ENCODE measurements at regions not wholly inside any gene's neighbourhood (a gene's known extent, or its start where the extent isn't known, plus 50 kb on each side); places are given as distances from the start of the nearest gene placed in this dataset.

DNA sequence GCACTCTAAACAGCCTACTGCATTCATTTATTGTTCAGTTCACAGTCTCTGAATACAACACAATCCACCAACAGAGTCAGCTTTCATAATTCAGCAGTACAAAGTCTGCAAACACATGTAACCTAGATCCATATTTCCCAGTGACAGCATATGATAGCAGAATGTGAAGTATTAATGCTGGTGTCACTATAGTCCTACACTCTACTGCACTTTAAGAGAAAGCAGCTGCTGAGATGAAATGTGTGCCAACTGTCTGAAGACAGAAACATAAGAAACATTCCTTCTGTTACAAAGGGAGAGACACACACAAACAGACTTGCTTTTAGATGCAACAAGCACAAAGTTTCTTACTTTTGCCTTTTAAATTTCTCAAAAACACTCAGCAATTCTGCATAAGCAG, 441.8 kb downstream of the ZEB2 start:
- Histone ChIP-seq H3K4me2 (no peak overlapping the region), H3K27me3 (no peaks in the 10 kb centered on the region), H3K9me3 (ENCODE audit: low read depth) (no peaks in the 10 kb centered on the region), H3K4me3 (no peak overlapping the region), H4K20me1 (ENCODE audit: low read depth) (no peaks in the 10 kb centered on the region), H3K9ac (no peak overlapping the region), H3K27ac (no peak overlapping the region), H3F3A (ENCODE audit: low read depth) (no peaks in the 10 kb centered on the region), H3K36me3 (no peaks in the 10 kb centered on the region), H2AFZ (replicated peaks) (no peak overlapping the region), H3K79me2 (ENCODE audit: low read depth) (no peaks in the 10 kb centered on the region), H3K4me1 (peaks cover 11% of the 10 kb centered on the region)
- H3K27me3 Mint-ChIP-seq (ENCODE audit: insufficient read depth, low read depth) = no peaks in the 10 kb centered on the region
- no peaks in the 10 kb centered on the region for H3K36me3 Mint-ChIP-seq
- no peak for DNase-seq (ENCODE audit: low spot score)
- H3K4me3 Mint-ChIP-seq = no peak overlapping the region
- no peaks in the 10 kb centered on the region for H3K9me3 Mint-ChIP-seq
- no peak for TF ChIP-seq EZH2 (IDR thresholded peaks at IDR 0.05)
- no peak for TF ChIP-seq EZH2phosphoT487 (IDR thresholded peaks at IDR 0.05)
- TF ChIP-seq, protein P1, sequence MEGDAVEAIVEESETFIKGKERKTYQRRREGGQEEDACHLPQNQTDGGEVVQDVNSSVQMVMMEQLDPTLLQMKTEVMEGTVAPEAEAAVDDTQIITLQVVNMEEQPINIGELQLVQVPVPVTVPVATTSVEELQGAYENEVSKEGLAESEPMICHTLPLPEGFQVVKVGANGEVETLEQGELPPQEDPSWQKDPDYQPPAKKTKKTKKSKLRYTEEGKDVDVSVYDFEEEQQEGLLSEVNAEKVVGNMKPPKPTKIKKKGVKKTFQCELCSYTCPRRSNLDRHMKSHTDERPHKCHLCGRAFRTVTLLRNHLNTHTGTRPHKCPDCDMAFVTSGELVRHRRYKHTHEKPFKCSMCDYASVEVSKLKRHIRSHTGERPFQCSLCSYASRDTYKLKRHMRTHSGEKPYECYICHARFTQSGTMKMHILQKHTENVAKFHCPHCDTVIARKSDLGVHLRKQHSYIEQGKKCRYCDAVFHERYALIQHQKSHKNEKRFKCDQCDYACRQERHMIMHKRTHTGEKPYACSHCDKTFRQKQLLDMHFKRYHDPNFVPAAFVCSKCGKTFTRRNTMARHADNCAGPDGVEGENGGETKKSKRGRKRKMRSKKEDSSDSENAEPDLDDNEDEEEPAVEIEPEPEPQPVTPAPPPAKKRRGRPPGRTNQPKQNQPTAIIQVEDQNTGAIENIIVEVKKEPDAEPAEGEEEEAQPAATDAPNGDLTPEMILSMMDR (IDR thresholded peaks at IDR 0.05) = no peak
- no peak overlapping the region for H3K27ac Mint-ChIP-seq
- H3K4me1 Mint-ChIP-seq = peaks cover 5% of the 10 kb centered on the region

DNA sequence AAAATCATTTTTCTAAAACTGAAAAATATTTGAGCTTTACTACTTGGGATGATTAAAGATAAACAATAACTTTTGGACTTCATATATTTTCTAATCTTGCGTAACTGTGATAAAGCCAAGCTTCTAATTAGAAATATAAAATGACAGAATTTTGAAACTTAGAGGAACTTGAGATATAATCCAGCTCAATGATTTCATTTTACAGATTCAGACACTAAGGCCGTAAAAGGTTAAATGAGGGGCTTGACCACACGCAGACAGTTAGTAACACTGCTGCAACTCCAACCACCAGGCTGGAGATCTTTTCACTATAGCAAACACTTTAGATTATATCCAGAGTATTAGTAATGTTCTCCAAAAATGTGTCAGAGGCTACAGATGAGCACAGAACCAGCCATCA, 445.5 kb downstream of the ZEB2 start:
- no peak overlapping the region for H3K4me3 ChIP-seq
- no peaks in the 10 kb centered on the region for H3K79me2 ChIP-seq (ENCODE audit: low read depth)
- H3K9me3 ChIP-seq (ENCODE audit: low read depth) = no peaks in the 10 kb centered on the region
- H4K20me1 ChIP-seq (ENCODE audit: low read depth) = no peaks in the 10 kb centered on the region
- no peaks in the 10 kb centered on the region for H3K27me3 ChIP-seq
- no peak overlapping the region for H3K9ac ChIP-seq
- H3K36me3 Mint-ChIP-seq = no peaks in the 10 kb centered on the region
- H3K9me3 Mint-ChIP-seq = no peaks in the 10 kb centered on the region
- peaks cover 11% of the 10 kb centered on the region for H3K4me1 ChIP-seq
- H3K4me2 ChIP-seq = no peak overlapping the region
- H3K27ac Mint-ChIP-seq = no peak overlapping the region
- H3K27me3 Mint-ChIP-seq (ENCODE audit: insufficient read depth, low read depth) = no peaks in the 10 kb centered on the region
- DNase-seq (ENCODE audit: low spot score) = no peak
- H3F3A ChIP-seq (ENCODE audit: low read depth) = peaks cover 10% of the 10 kb centered on the region
- no peaks in the 10 kb centered on the region for H3K36me3 ChIP-seq
- H3K27ac ChIP-seq = no peak overlapping the region
- H2AFZ ChIP-seq (replicated peaks) = no peak overlapping the region
- TF ChIP-seq, protein P1 (IDR thresholded peaks at IDR 0.05) = no peak
- TF ChIP-seq EZH2phosphoT487 (IDR thresholded peaks at IDR 0.05) = no peak
- TF ChIP-seq EZH2 (IDR thresholded peaks at IDR 0.05) = no peak
- peaks cover 5% of the 10 kb centered on the region for H3K4me1 Mint-ChIP-seq
- H3K4me3 Mint-ChIP-seq = no peak overlapping the region

DNA sequence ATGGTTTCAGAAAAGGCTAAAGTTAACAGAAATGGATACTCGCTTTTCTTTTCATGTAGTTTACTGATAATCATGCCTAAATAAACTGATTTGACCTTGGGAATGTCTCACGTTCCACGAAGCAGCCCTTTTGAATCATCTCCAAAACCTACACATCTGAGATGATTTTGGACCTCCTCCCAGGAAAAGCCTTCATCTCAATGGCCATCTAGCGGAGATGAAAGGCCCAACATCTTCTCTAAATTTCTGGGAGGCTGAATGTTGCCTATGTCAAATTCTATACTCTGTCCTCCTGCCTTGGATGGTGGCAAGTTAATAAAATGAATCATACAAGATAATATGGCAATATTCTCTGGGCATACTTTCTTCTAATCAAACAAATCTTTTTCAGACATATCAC, 448.5 kb downstream of the ZEB2 start:
- no peak overlapping the region for H3K9ac ChIP-seq
- H3K36me3 ChIP-seq = no peaks in the 10 kb centered on the region
- H3K4me2 ChIP-seq = no peak overlapping the region
- Mint-ChIP-seq H3K9me3 (no peaks in the 10 kb centered on the region), H3K36me3 (no peaks in the 10 kb centered on the region), H3K27me3 (ENCODE audit: insufficient read depth, low read depth) (no peaks in the 10 kb centered on the region), H3K4me1 (no peaks in the 10 kb centered on the region), H3K4me3 (no peak overlapping the region), H3K27ac (no peak overlapping the region)
- H3K27ac ChIP-seq = no peak overlapping the region
- no peak overlapping the region for H3K4me3 ChIP-seq
- TF ChIP-seq EZH2 (IDR thresholded peaks at IDR 0.05) = no peak
- TF ChIP-seq, protein P1 (IDR thresholded peaks at IDR 0.05) = no peak
- TF ChIP-seq EZH2phosphoT487 (IDR thresholded peaks at IDR 0.05) = no peak
- H3K4me1 ChIP-seq = no peaks in the 10 kb centered on the region
- peaks cover 10% of the 10 kb centered on the region for H3F3A ChIP-seq (ENCODE audit: low read depth)
- H2AFZ ChIP-seq (replicated peaks) = no peak overlapping the region
- H3K27me3 ChIP-seq = no peaks in the 10 kb centered on the region
- no peaks in the 10 kb centered on the region for H4K20me1 ChIP-seq (ENCODE audit: low read depth)
- H3K79me2 ChIP-seq (ENCODE audit: low read depth) = no peaks in the 10 kb centered on the region
- H3K9me3 ChIP-seq (ENCODE audit: low read depth) = no peaks in the 10 kb centered on the region
- no peak for DNase-seq (ENCODE audit: low spot score)

DNA sequence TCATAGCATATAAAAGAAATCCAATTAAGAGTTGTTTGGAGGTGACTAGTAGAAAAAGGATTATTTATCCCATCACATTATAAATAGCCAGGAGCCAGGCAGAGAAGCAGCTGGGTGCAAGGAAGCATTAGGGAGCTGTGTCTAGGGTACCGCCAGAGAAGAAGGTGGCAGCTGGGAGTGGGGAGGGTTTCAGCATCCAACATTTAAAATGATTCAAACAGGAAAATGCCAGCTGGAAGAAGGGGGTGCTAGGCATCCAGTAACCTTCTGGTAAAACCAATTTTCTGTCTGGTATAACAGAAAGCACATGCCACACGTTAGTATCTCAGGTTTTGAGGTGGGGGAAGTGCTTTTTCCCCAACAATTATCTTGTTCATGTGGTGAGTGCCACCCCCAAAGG, 452.4 kb downstream of the ZEB2 start:
- Histone ChIP-seq H3K27ac (no peak overlapping the region), H3K4me2 (no peak overlapping the region), H3K79me2 (ENCODE audit: low read depth) (no peaks in the 10 kb centered on the region), H3K4me1 (no peaks in the 10 kb centered on the region), H3K9ac (no peak overlapping the region), H3K4me3 (no peak overlapping the region), H2AFZ (replicated peaks) (no peak overlapping the region), H3K27me3 (no peaks in the 10 kb centered on the region), H3K9me3 (ENCODE audit: low read depth) (no peaks in the 10 kb centered on the region), H4K20me1 (ENCODE audit: low read depth) (no peaks in the 10 kb centered on the region), H3K36me3 (no peaks in the 10 kb centered on the region), H3F3A (ENCODE audit: low read depth) (peaks cover 6% of the 10 kb centered on the region)
- no peak overlapping the region for H3K4me3 Mint-ChIP-seq
- no peaks in the 10 kb centered on the region for H3K27me3 Mint-ChIP-seq (ENCODE audit: insufficient read depth, low read depth)
- no peaks in the 10 kb centered on the region for H3K4me1 Mint-ChIP-seq
- no peak for DNase-seq (ENCODE audit: low spot score)
- H3K27ac Mint-ChIP-seq = no peak overlapping the region
- no peaks in the 10 kb centered on the region for H3K36me3 Mint-ChIP-seq
- TF ChIP-seq, protein P1 (IDR thresholded peaks at IDR 0.05) = no peak
- no peaks in the 10 kb centered on the region for H3K9me3 Mint-ChIP-seq

Data from neural progenitor cell (in vitro differentiated cells).